ENCODE measurements at regions not wholly inside any gene's neighbourhood (a gene's known extent, or its start where the extent isn't known, plus 50 kb on each side); places are given as distances from the start of the nearest gene placed in this dataset.

- H3K9ac ChIP-seq (ENCODE audit: low read length): no peak overlapping the region
- no peak overlapping the region for H2AFZ ChIP-seq (ENCODE audit: low read depth, low read length)
- H2BK120ac ChIP-seq (ENCODE audit: low read depth, low read length): no peak overlapping the region
- H4K91ac ChIP-seq (ENCODE audit: low read length): no peak overlapping the region
- H3K18ac ChIP-seq (ENCODE audit: low read depth in 1 of 2, low read length in 2 of 2): peak overlapping the region in 1 of 2 experiments; percentile 6
- no peak overlapping the region for H3K4me2 ChIP-seq (ENCODE audit: low read length, poor library complexity, severe bottlenecking)
- no peaks in the 10 kb centered on the region for H3K9me3 ChIP-seq (ENCODE audit: control insufficient read depth, low read length)
- H3K4me3 ChIP-seq (ENCODE audit: insufficient read depth in 1 of 2, low read depth in 1 of 2, low read length in 2 of 2): no peak overlapping the region
- no peak overlapping the region for H3K4ac ChIP-seq (ENCODE audit: low read depth in 1 of 2, low read length in 2 of 2)
- no peak overlapping the region for H2BK5ac ChIP-seq (ENCODE audit: low read depth, low read length, poor library complexity, severe bottlenecking)
- 23% methylated on average over 4 of the region's 4 CpGs for WGBS
- H2BK15ac ChIP-seq (ENCODE audit: low read depth, poor library complexity, severe bottlenecking): no peak overlapping the region
- H3K4me1 ChIP-seq (ENCODE audit: control insufficient read depth, insufficient read depth, low read depth, low read length): peaks cover 3% of the 10 kb centered on the region
- H2AK5ac ChIP-seq (ENCODE audit: low read length, severe bottlenecking): no peak overlapping the region
- H2BK12ac ChIP-seq (ENCODE audit: low read length in 2 of 2): no peak overlapping the region
- no peaks in the 10 kb centered on the region for H3K79me1 ChIP-seq (replicated peaks; ENCODE audit: low read length, poor library complexity, severe bottlenecking)
- H3K14ac ChIP-seq (ENCODE audit: low read length in 2 of 2): no peak overlapping the region
- H3K27ac ChIP-seq (ENCODE audit: low read length, poor library complexity, severe bottlenecking): no peak overlapping the region
- no peaks in the 10 kb centered on the region for H3K27me3 ChIP-seq (ENCODE audit: control insufficient read depth in 1 of 2, insufficient read depth in 1 of 2, low read length in 2 of 2)
- no peaks in the 10 kb centered on the region for H3K36me3 ChIP-seq (ENCODE audit: control insufficient read depth in 1 of 2, insufficient read depth in 2 of 2, low read depth in 1 of 2, low read length in 2 of 2)
- no peak overlapping the region for H3K23ac ChIP-seq (ENCODE audit: low read length in 2 of 2)
- H4K8ac ChIP-seq (ENCODE audit: low read length): no peak overlapping the region
- peak; percentile 87 for DNase-seq
Measured at GRCh38 chr2:220469201-220469600, 841.8 kb downstream of the SLC4A3 start.

GRCh38 chr2:220473611-220474010 is 846.2 kb downstream of the SLC4A3 start:
- H3K27me3 ChIP-seq (ENCODE audit: control insufficient read depth in 1 of 2, insufficient read depth in 1 of 2, low read length in 2 of 2): no peaks in the 10 kb centered on the region
- H2AFZ ChIP-seq (ENCODE audit: low read depth, low read length): no peak overlapping the region
- no peak overlapping the region for H2BK12ac ChIP-seq (ENCODE audit: low read length in 2 of 2)
- H4K91ac ChIP-seq (ENCODE audit: low read length): no peak overlapping the region
- H4K8ac ChIP-seq (ENCODE audit: low read length): no peak overlapping the region
- H3K4me3 ChIP-seq (ENCODE audit: insufficient read depth in 1 of 2, low read depth in 1 of 2, low read length in 2 of 2): no peak overlapping the region
- H2BK120ac ChIP-seq (ENCODE audit: low read depth, low read length): no peak overlapping the region
- no peak overlapping the region for H3K4ac ChIP-seq (ENCODE audit: low read depth in 1 of 2, low read length in 2 of 2)
- H3K27ac ChIP-seq (ENCODE audit: low read length, poor library complexity, severe bottlenecking): no peak overlapping the region
- H3K79me1 ChIP-seq (replicated peaks; ENCODE audit: low read length, poor library complexity, severe bottlenecking): no peaks in the 10 kb centered on the region
- H3K36me3 ChIP-seq (ENCODE audit: control insufficient read depth in 1 of 2, insufficient read depth in 2 of 2, low read depth in 1 of 2, low read length in 2 of 2): no peaks in the 10 kb centered on the region
- no peak overlapping the region for H3K23ac ChIP-seq (ENCODE audit: low read length in 2 of 2)
- H2AK5ac ChIP-seq (ENCODE audit: low read length, severe bottlenecking): no peak overlapping the region
- no peak overlapping the region for H2BK15ac ChIP-seq (ENCODE audit: low read depth, poor library complexity, severe bottlenecking)
- no peak overlapping the region for H3K18ac ChIP-seq (ENCODE audit: low read depth in 1 of 2, low read length in 2 of 2)
- H3K9ac ChIP-seq (ENCODE audit: low read length): no peak overlapping the region
- H3K9me3 ChIP-seq (ENCODE audit: control insufficient read depth, low read length): no peaks in the 10 kb centered on the region
- no peak for DNase-seq
- no peak overlapping the region for H2BK5ac ChIP-seq (ENCODE audit: low read depth, low read length, poor library complexity, severe bottlenecking)
- H3K4me2 ChIP-seq (ENCODE audit: low read length, poor library complexity, severe bottlenecking): no peak overlapping the region
- no peak overlapping the region for H3K14ac ChIP-seq (ENCODE audit: low read length in 2 of 2)
- H3K4me1 ChIP-seq (ENCODE audit: control insufficient read depth, insufficient read depth, low read depth, low read length): no peaks in the 10 kb centered on the region

GRCh38 chr2:220476877-220477276 is 849.4 kb downstream of the SLC4A3 start:
- no CpG with 5 or more reads among the region's 4 CpGs for WGBS

GRCh38 chr2:220478305-220479058 is 851.1 kb downstream of the SLC4A3 start:
- no peak overlapping the region for H3K14ac ChIP-seq (ENCODE audit: low read length in 2 of 2)
- H3K4me1 ChIP-seq (ENCODE audit: control insufficient read depth, insufficient read depth, low read depth, low read length): no peaks in the 10 kb centered on the region
- H2AK5ac ChIP-seq (ENCODE audit: low read length, severe bottlenecking): no peak overlapping the region
- no peaks in the 10 kb centered on the region for H3K36me3 ChIP-seq (ENCODE audit: control insufficient read depth in 1 of 2, insufficient read depth in 2 of 2, low read depth in 1 of 2, low read length in 2 of 2)
- H2AFZ ChIP-seq (ENCODE audit: low read depth, low read length): no peak overlapping the region
- no peak overlapping the region for H3K4me2 ChIP-seq (ENCODE audit: low read length, poor library complexity, severe bottlenecking)
- no peak overlapping the region for H3K4ac ChIP-seq (ENCODE audit: low read depth in 1 of 2, low read length in 2 of 2)
- no peak overlapping the region for H2BK5ac ChIP-seq (ENCODE audit: low read depth, low read length, poor library complexity, severe bottlenecking)
- H2BK120ac ChIP-seq (ENCODE audit: low read depth, low read length): no peak overlapping the region
- no peak overlapping the region for H3K9ac ChIP-seq (ENCODE audit: low read length)
- H3K23ac ChIP-seq (ENCODE audit: low read length in 2 of 2): no peak overlapping the region
- H2BK12ac ChIP-seq (ENCODE audit: low read length in 2 of 2): no peak overlapping the region
- 92% methylated on average over 4 of the region's 4 CpGs for WGBS
- no peak overlapping the region for H3K4me3 ChIP-seq (ENCODE audit: insufficient read depth in 1 of 2, low read depth in 1 of 2, low read length in 2 of 2)
- H3K27ac ChIP-seq (ENCODE audit: low read length, poor library complexity, severe bottlenecking): no peak overlapping the region
- H4K91ac ChIP-seq (ENCODE audit: low read length): no peak overlapping the region
- H2BK15ac ChIP-seq (ENCODE audit: low read depth, poor library complexity, severe bottlenecking): no peak overlapping the region
- no peaks in the 10 kb centered on the region for H3K27me3 ChIP-seq (ENCODE audit: control insufficient read depth in 1 of 2, insufficient read depth in 1 of 2, low read length in 2 of 2)
- no peak for DNase-seq
- no peaks in the 10 kb centered on the region for H3K79me1 ChIP-seq (replicated peaks; ENCODE audit: low read length, poor library complexity, severe bottlenecking)
- no peak overlapping the region for H3K18ac ChIP-seq (ENCODE audit: low read depth in 1 of 2, low read length in 2 of 2)
- H4K8ac ChIP-seq (ENCODE audit: low read length): no peak overlapping the region
- H3K9me3 ChIP-seq (ENCODE audit: control insufficient read depth, low read length): no peaks in the 10 kb centered on the region

More at GRCh38 chr2:220476877-220477276, 849.4 kb downstream of the SLC4A3 start:
- no peak overlapping the region for H2AFZ ChIP-seq (ENCODE audit: low read depth, low read length)
- no peak overlapping the region for H3K4me3 ChIP-seq (ENCODE audit: insufficient read depth in 1 of 2, low read depth in 1 of 2, low read length in 2 of 2)
- no peak overlapping the region for H4K8ac ChIP-seq (ENCODE audit: low read length)
- no peak overlapping the region for H2AK5ac ChIP-seq (ENCODE audit: low read length, severe bottlenecking)
- no peak overlapping the region for H3K27ac ChIP-seq (ENCODE audit: low read length, poor library complexity, severe bottlenecking)
- H3K14ac ChIP-seq (ENCODE audit: low read length in 2 of 2): no peak overlapping the region
- H2BK15ac ChIP-seq (ENCODE audit: low read depth, poor library complexity, severe bottlenecking): no peak overlapping the region
- H3K4me2 ChIP-seq (ENCODE audit: low read length, poor library complexity, severe bottlenecking): no peak overlapping the region
- no peak overlapping the region for H2BK12ac ChIP-seq (ENCODE audit: low read length in 2 of 2)
- no peak overlapping the region for H3K23ac ChIP-seq (ENCODE audit: low read length in 2 of 2)
- H3K79me1 ChIP-seq (replicated peaks; ENCODE audit: low read length, poor library complexity, severe bottlenecking): no peaks in the 10 kb centered on the region
- DNase-seq: no peak
- H2BK5ac ChIP-seq (ENCODE audit: low read depth, low read length, poor library complexity, severe bottlenecking): no peak overlapping the region
- no peaks in the 10 kb centered on the region for H3K4me1 ChIP-seq (ENCODE audit: control insufficient read depth, insufficient read depth, low read depth, low read length)
- H3K9ac ChIP-seq (ENCODE audit: low read length): no peak overlapping the region
- H3K4ac ChIP-seq (ENCODE audit: low read depth in 1 of 2, low read length in 2 of 2): no peak overlapping the region
- H2BK120ac ChIP-seq (ENCODE audit: low read depth, low read length): no peak overlapping the region
- H3K27me3 ChIP-seq (ENCODE audit: control insufficient read depth in 1 of 2, insufficient read depth in 1 of 2, low read length in 2 of 2): no peaks in the 10 kb centered on the region
- H4K91ac ChIP-seq (ENCODE audit: low read length): no peak overlapping the region
- H3K9me3 ChIP-seq (ENCODE audit: control insufficient read depth, low read length): no peaks in the 10 kb centered on the region
- H3K36me3 ChIP-seq (ENCODE audit: control insufficient read depth in 1 of 2, insufficient read depth in 2 of 2, low read depth in 1 of 2, low read length in 2 of 2): no peaks in the 10 kb centered on the region
- H3K18ac ChIP-seq (ENCODE audit: low read depth in 1 of 2, low read length in 2 of 2): no peak overlapping the region

Data from mesenchymal stem cell (in vitro differentiated cells and primary cell).